Osteoblast (primary cell): ENCODE measurements at regions not wholly inside any gene's neighbourhood (a gene's known extent, or its start where the extent isn't known, plus 50 kb on each side); places are given as distances from the start of the nearest gene placed in this dataset.

Source experiments
- DNase-seq: peaks from one replicate; pipeline ENCODE4 v3.0.0; 2011; ENCODE audit warnings: low spot score, mixed read lengths; ENCODE audit not compliant: insufficient read length; ENCODE audit errors: missing footprints
- H2AFZ ChIP-seq: 2 replicates; pipeline ENCODE4 v1.6.0; 2011; ENCODE audit warnings: mild to moderate bottlenecking, low read length
- H3K27ac ChIP-seq: 2 replicates; pipeline ENCODE4 v1.5.1; 2011; ENCODE audit warnings: mild to moderate bottlenecking, low read depth, low read length, moderate library complexity
- H3K27me3 ChIP-seq: 2 replicates; pipeline ENCODE4 v1.6.0; 2012; ENCODE audit warnings: mild to moderate bottlenecking, control low read depth, inconsistent platforms, low read length, moderate library complexity; ENCODE audit not compliant: insufficient read depth
- H3K36me3 ChIP-seq: 2 replicates; pipeline ENCODE4 v1.5.1; 2011; ENCODE audit warnings: mild to moderate bottlenecking, low read length, control low read depth, moderate library complexity; ENCODE audit not compliant: insufficient read depth
- H3K4me1 ChIP-seq: 2 replicates; pipeline ENCODE4 v1.5.1; 2011; ENCODE audit warnings: mild to moderate bottlenecking, low read length, control low read depth, moderate library complexity; ENCODE audit not compliant: insufficient read depth
- H3K4me2 ChIP-seq: 2 replicates; pipeline ENCODE4 v1.6.0; 2011; ENCODE audit warnings: mild to moderate bottlenecking, low read length; ENCODE audit not compliant: insufficient read depth
- H3K4me3 ChIP-seq: fragments of 200-600 bp; sonication (generic); 3 replicates; pipeline ENCODE4 v1.5.1; 2012; ENCODE audit warnings: mild to moderate bottlenecking, low read length, inconsistent platforms; ENCODE audit not compliant: insufficient read depth
- H3K79me2 ChIP-seq: 2 replicates; pipeline ENCODE4 v1.6.0; 2012; ENCODE audit warnings: mild to moderate bottlenecking, low read length, control low read depth, inconsistent platforms; ENCODE audit not compliant: insufficient read depth
- H3K9me3 ChIP-seq: 2 replicates; pipeline ENCODE4 v1.5.1; 2011; ENCODE audit warnings: low read depth, low read length, control low read depth
- H4K20me1 ChIP-seq: 2 replicates; pipeline ENCODE4 v1.6.0; 2012; ENCODE audit warnings: mild to moderate bottlenecking, low read length, control low read depth; ENCODE audit not compliant: insufficient read depth
- TF ChIP-seq, protein P1 (sequence below): IDR thresholded peaks from 2 replicates; pipeline ENCODE4 v1.5.1; 2011; ENCODE audit warnings: mild to moderate bottlenecking, low read depth, low read length, moderate library complexity; ENCODE audit errors: extremely low read depth

DNA sequence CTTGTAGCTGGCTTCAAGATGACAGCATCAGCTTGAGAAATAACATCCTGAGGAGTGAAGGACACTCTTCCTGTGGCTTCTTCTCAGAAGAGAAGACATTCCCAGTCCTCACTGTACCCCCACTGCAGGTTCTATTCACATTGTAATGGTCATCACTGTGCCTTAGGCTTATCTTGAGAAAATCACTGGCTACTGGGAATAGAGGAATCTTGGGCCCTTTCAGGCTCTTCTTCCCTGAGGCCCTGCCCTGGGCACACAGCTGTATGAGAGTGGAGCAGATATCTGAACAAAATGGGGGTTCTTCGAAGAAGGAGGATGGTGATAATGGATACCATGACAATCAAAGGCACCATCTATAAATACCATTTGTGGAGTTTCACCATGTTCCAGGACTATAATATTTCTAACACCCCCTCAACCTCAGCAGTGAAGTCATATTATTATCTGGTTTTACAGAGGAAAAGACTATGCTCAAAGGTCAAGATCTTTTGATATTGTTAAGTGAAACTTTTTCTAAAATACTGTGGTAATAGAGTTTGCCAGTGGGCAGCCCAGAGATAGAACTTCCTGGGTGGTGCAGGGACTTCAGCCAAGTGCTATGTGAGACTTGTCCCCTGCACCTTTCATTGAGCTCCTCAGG, 143.1 kb upstream of the KCNE2 start:
- no peaks in the 10 kb centered on the region for H3K79me2 ChIP-seq
- peaks cover 14% of the 10 kb centered on the region for H3K4me1 ChIP-seq
- H2AFZ ChIP-seq = no peak overlapping the region
- no peak overlapping the region for H3K4me2 ChIP-seq
- no peaks in the 10 kb centered on the region for H3K36me3 ChIP-seq
- peaks cover 7% of the 10 kb centered on the region for H3K27me3 ChIP-seq
- TF ChIP-seq, protein P1, sequence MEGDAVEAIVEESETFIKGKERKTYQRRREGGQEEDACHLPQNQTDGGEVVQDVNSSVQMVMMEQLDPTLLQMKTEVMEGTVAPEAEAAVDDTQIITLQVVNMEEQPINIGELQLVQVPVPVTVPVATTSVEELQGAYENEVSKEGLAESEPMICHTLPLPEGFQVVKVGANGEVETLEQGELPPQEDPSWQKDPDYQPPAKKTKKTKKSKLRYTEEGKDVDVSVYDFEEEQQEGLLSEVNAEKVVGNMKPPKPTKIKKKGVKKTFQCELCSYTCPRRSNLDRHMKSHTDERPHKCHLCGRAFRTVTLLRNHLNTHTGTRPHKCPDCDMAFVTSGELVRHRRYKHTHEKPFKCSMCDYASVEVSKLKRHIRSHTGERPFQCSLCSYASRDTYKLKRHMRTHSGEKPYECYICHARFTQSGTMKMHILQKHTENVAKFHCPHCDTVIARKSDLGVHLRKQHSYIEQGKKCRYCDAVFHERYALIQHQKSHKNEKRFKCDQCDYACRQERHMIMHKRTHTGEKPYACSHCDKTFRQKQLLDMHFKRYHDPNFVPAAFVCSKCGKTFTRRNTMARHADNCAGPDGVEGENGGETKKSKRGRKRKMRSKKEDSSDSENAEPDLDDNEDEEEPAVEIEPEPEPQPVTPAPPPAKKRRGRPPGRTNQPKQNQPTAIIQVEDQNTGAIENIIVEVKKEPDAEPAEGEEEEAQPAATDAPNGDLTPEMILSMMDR = no peak
- DNase-seq = no peak
- no peaks in the 10 kb centered on the region for H4K20me1 ChIP-seq
- H3K9me3 ChIP-seq = no peaks in the 10 kb centered on the region
- H3K27ac ChIP-seq = no peak overlapping the region
- no peak overlapping the region for H3K4me3 ChIP-seq

DNA sequence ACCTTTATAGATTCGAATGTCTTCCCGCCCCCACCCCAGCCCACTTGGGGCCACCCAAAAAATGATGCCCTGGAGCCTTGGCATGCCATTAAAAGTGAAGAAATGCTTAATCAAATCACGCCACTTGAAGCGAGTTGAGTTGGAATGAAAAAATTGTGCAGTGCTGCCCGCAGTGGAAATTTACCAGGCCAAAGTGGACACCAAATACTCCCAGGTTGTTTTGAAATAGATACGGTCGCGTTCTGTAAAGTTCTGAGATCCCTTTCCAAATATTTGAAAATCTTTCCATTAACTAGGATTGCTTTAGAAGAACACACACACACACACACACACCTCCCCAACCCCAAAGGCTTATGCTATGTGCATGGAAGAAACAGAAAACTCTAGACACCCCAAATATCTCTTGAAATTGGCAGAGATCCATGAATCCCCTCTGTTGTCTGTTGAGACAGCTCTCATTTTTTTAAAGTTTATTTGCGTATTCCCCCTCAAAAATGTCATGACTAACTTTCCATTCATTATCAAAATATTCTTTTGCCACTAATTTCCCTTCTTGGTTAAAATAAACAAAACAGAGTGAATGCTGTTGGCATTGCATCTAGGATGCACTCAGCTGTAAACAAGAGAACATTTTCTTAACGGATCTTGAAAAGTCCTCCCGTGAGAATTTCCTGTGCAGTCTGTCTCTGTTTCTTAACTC, 142.3 kb upstream of the KCNE2 start:
- no peaks in the 10 kb centered on the region for H3K36me3 ChIP-seq
- peaks cover 14% of the 10 kb centered on the region for H3K4me1 ChIP-seq
- no peak overlapping the region for H3K27ac ChIP-seq
- TF ChIP-seq, protein P1 = no peak
- peak overlapping the region; percentile 27 for H3K4me3 ChIP-seq
- peak overlapping the region; percentile 44 for H2AFZ ChIP-seq
- peak; percentile 62 for DNase-seq
- H3K27me3 ChIP-seq = peaks cover 7% of the 10 kb centered on the region
- no peaks in the 10 kb centered on the region for H4K20me1 ChIP-seq
- no peaks in the 10 kb centered on the region for H3K9me3 ChIP-seq
- H3K4me2 ChIP-seq = peak overlapping the region; percentile 46
- no peaks in the 10 kb centered on the region for H3K79me2 ChIP-seq

DNA sequence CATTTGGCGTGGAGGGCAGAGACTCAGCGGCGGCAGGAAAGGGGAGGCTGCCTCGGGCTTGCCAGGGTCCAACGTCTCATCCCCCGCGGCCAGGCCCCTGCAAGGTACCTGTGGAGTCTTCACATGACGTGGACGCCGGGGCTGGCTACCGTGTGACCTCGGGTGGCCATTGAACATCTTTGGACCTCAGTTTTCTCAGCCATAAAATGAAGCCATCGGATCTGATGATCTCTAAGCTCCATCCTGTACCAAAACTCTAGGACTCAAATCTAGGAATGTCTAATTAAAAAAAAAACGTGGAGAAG, 141.8 kb upstream of the KCNE2 start:
- DNase-seq = no peak
- H2AFZ ChIP-seq = peak overlapping the region; percentile 44
- peaks cover 14% of the 10 kb centered on the region for H3K4me1 ChIP-seq
- H3K27me3 ChIP-seq = peaks cover 7% of the 10 kb centered on the region
- TF ChIP-seq, protein P1 = no peak
- no peaks in the 10 kb centered on the region for H3K79me2 ChIP-seq
- H3K27ac ChIP-seq = no peak overlapping the region
- H3K4me3 ChIP-seq = peak overlapping the region; percentile 27
- no peaks in the 10 kb centered on the region for H3K36me3 ChIP-seq
- no peaks in the 10 kb centered on the region for H4K20me1 ChIP-seq
- peak overlapping the region; percentile 46 for H3K4me2 ChIP-seq
- H3K9me3 ChIP-seq = no peaks in the 10 kb centered on the region

DNA sequence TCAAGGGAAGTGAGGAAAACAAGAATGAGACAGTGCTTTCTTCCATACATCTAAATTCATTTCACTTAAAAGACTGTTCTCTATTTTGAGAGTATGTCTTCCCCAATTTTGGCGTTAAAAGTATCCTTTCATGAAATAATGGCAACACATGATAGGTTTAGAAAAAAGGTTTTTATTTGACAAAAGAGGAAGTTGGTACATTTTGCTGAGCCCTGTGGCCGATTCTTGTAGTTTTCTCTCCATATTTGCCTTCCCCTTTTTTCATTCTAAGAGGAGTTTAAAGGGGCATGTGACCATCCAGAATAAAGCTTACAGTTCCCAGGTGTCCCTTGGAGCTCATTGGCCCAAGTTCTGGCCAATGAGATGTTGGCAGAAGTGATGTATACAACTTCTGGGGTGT, 140.4 kb upstream of the KCNE2 start:
- TF ChIP-seq, protein P1 = no peak

More for the DNA sequence above, 140.4 kb upstream of the KCNE2 start:
- Histone ChIP-seq H3K27ac (no peak overlapping the region), H3K27me3 (peaks cover 7% of the 10 kb centered on the region), H4K20me1 (no peaks in the 10 kb centered on the region), H3K79me2 (no peaks in the 10 kb centered on the region), H3K9me3 (no peaks in the 10 kb centered on the region), H3K4me2 (no peak overlapping the region), H3K4me3 (no peak overlapping the region), H2AFZ (no peak overlapping the region), H3K4me1 (peaks cover 21% of the 10 kb centered on the region), H3K36me3 (no peaks in the 10 kb centered on the region)
- peak; percentile 48 for DNase-seq
